HEK293 (cell line): ENCODE measurements at regions not wholly inside any gene's neighbourhood (a gene's known extent, or its start where the extent isn't known, plus 50 kb on each side); places are given as distances from the start of the nearest gene placed in this dataset.
A peak's percentile ranks its signal among the peaks of the same experiment; 100 is the strongest.

Experiments
- CTCF ChIA-PET: fragments of 350-600 bp; formaldehyde crosslinking; extraction: SDS; loops from one replicate; lab custom pipeline; 2021; ENCODE audit warnings: antibody characterized with exemption; lab: Yijun Ruan, JAX
- POLR2A ChIA-PET: fragments of 300-600 bp; formaldehyde crosslinking; extraction: SDS; loops from one replicate; lab custom pipeline; 2020; ENCODE audit warnings: antibody characterized with exemption, inconsistent platforms; lab: Yijun Ruan, JAX
- H3K27ac ChIP-seq: fragments of 200-500 bp; sonication (Bioruptor generic); 2 replicates; pipeline ENCODE4 v1.5.1; 2014; ENCODE audit warnings: low read depth, low read length, control low read depth, inconsistent platforms; ENCODE audit errors: extremely low read depth
- H3K36me3 ChIP-seq, 2 experiments: fragments of 200-500 bp in 1 of 2; sonication (Bioruptor generic) in 1 of 2; 1 replicate in 1 of 2; 2 replicates in 1 of 2; pipeline ENCODE4 v1.5.1; 2014 to 2017; ENCODE audit warnings: inconsistent platforms in 2 of 2, low read length in 2 of 2; ENCODE audit not compliant: control insufficient read depth in 2 of 2, insufficient read depth in 1 of 2
- H3K4me1 ChIP-seq: fragments of 200-500 bp; sonication (Bioruptor generic); 2 replicates; pipeline ENCODE4 v1.5.1; 2014; ENCODE audit warnings: mild to moderate bottlenecking, low read length, inconsistent platforms; ENCODE audit not compliant: control insufficient read depth, insufficient read depth
- H3K4me3 ChIP-seq: 2 replicates; pipeline ENCODE4 v1.5.1; 2011; ENCODE audit warnings: low read depth, mild to moderate bottlenecking, control low read depth, low read length, moderate library complexity
- H3K9me3 ChIP-seq: fragments of 200-500 bp; sonication (Bioruptor generic); 2 replicates; pipeline ENCODE4 v1.5.1; 2014; ENCODE audit warnings: low read depth, low read length, inconsistent platforms; ENCODE audit not compliant: control insufficient read depth, insufficient read depth
- BCL11A ChIP-seq: fragments of 450-650 bp; formaldehyde crosslinking; IDR thresholded peaks from 2 replicates; pipeline ENCODE4 v1.5.1; 2016; ENCODE audit warnings: low read depth, missing biosample characterization, missing genetic modification characterization
- IKZF3 ChIP-seq: fragments of 450-650 bp; IDR thresholded peaks from 2 replicates; pipeline ENCODE4 v1.5.0; 2018; ENCODE audit warnings: missing biosample characterization, mild to moderate bottlenecking, missing genetic modification characterization, moderate library complexity
- MEIS1 ChIP-seq: sonication (generic); formaldehyde crosslinking; IDR thresholded peaks from 2 replicates; pipeline ENCODE4 v1.8.1; 2022; ENCODE audit warnings: missing genetic modification reagents, mild to moderate bottlenecking, borderline replicate concordance
- MZF1 ChIP-seq: fragments of 450-650 bp; formaldehyde crosslinking; IDR thresholded peaks from 2 replicates; pipeline ENCODE4 v1.5.1; 2017; ENCODE audit warnings: missing biosample characterization, missing genetic modification characterization, borderline replicate concordance
- SCRT2 ChIP-seq: fragments of 450-650 bp; formaldehyde crosslinking; IDR thresholded peaks from 2 replicates; pipeline ENCODE4 v1.5.1; 2016; ENCODE audit warnings: missing biosample characterization, missing genetic modification characterization
- SP7 ChIP-seq: fragments of 450-650 bp; formaldehyde crosslinking; IDR thresholded peaks from 2 replicates; pipeline ENCODE4 v1.5.1; 2016; ENCODE audit warnings: missing biosample characterization, missing genetic modification characterization
- TRIM28 ChIP-seq: IDR thresholded peaks from 2 replicates; pipeline ENCODE4 v1.6.1; 2011; ENCODE audit warnings: low read length, control low read depth, borderline replicate concordance
- YY1 ChIP-seq: fragments of 450-650 bp; formaldehyde crosslinking; IDR thresholded peaks from 2 replicates; pipeline ENCODE4 v1.5.1; 2018; ENCODE audit warnings: missing biosample characterization, missing genetic modification characterization
- ZBTB20 ChIP-seq: fragments of 450-650 bp; formaldehyde crosslinking; IDR thresholded peaks from 2 replicates; pipeline ENCODE4 v1.5.1; 2016; ENCODE audit warnings: missing biosample characterization, missing genetic modification characterization
- ZBTB8A ChIP-seq: fragments of 450-650 bp; formaldehyde crosslinking; IDR thresholded peaks from 2 replicates; pipeline ENCODE4 v1.5.1; 2016; ENCODE audit warnings: missing biosample characterization, missing genetic modification characterization
- ZEB2 ChIP-seq: fragments of 450-650 bp; formaldehyde crosslinking; IDR thresholded peaks from 2 replicates; pipeline ENCODE4 v1.5.1; 2016; ENCODE audit warnings: missing biosample characterization, missing genetic modification characterization
- ZNF146 ChIP-seq: fragments of 450-650 bp; formaldehyde crosslinking; IDR thresholded peaks from 2 replicates; pipeline ENCODE4 v1.5.1; 2016; ENCODE audit warnings: missing biosample characterization, missing genetic modification characterization
- ZNF157 ChIP-seq: fragments of 450-650 bp; formaldehyde crosslinking; IDR thresholded peaks from 2 replicates; pipeline ENCODE4 v1.5.1; 2016; ENCODE audit warnings: missing biosample characterization, missing genetic modification characterization
- ZNF18 ChIP-seq: fragments of 450-650 bp; formaldehyde crosslinking; IDR thresholded peaks from 2 replicates; pipeline ENCODE4 v1.5.1; 2016; ENCODE audit warnings: missing biosample characterization, missing genetic modification characterization
- ZNF214 ChIP-seq: fragments of 450-650 bp; formaldehyde crosslinking; IDR thresholded peaks from 2 replicates; pipeline ENCODE4 v1.5.1; 2017; ENCODE audit warnings: missing biosample characterization, mild to moderate bottlenecking, missing genetic modification characterization, borderline replicate concordance
- ZNF221 ChIP-seq: fragments of 450-650 bp; formaldehyde crosslinking; IDR thresholded peaks from 2 replicates; pipeline ENCODE4 v1.5.1; 2017; ENCODE audit warnings: missing biosample characterization, missing genetic modification characterization, borderline replicate concordance
- ZNF23 ChIP-seq: fragments of 450-650 bp; formaldehyde crosslinking; IDR thresholded peaks from 2 replicates; pipeline ENCODE4 v1.5.1; 2016; ENCODE audit warnings: missing biosample characterization, missing genetic modification characterization, borderline replicate concordance
- ZNF248 ChIP-seq: fragments of 450-650 bp; formaldehyde crosslinking; IDR thresholded peaks from 2 replicates; pipeline ENCODE4 v1.5.1; 2017; ENCODE audit warnings: missing biosample characterization, missing genetic modification characterization
- ZNF354C ChIP-seq: fragments of 450-650 bp; formaldehyde crosslinking; IDR thresholded peaks from 2 replicates; pipeline ENCODE4 v1.5.1; 2016; ENCODE audit warnings: missing biosample characterization, missing genetic modification characterization, low read depth, borderline replicate concordance
- ZNF391 ChIP-seq: fragments of 450-650 bp; formaldehyde crosslinking; IDR thresholded peaks from 2 replicates; pipeline ENCODE4 v1.5.1; 2016; ENCODE audit warnings: low read depth, missing biosample characterization, missing genetic modification characterization, borderline replicate concordance
- ZNF398 ChIP-seq: fragments of 450-650 bp; formaldehyde crosslinking; IDR thresholded peaks from 2 replicates; pipeline ENCODE4 v1.5.1; 2017; ENCODE audit warnings: missing biosample characterization, missing genetic modification characterization
- ZNF404 ChIP-seq: fragments of 450-650 bp; formaldehyde crosslinking; IDR thresholded peaks from 2 replicates; pipeline ENCODE4 v1.5.1; 2017; ENCODE audit warnings: missing biosample characterization, missing genetic modification characterization
- ZNF473 ChIP-seq: fragments of 450-650 bp; formaldehyde crosslinking; IDR thresholded peaks from 2 replicates; pipeline ENCODE4 v1.5.1; 2017; ENCODE audit warnings: missing biosample characterization, missing genetic modification characterization
- ZNF513 ChIP-seq: fragments of 450-650 bp; IDR thresholded peaks from 2 replicates; pipeline ENCODE4 v1.5.1; 2018; ENCODE audit warnings: missing biosample characterization, missing genetic modification characterization
- ZNF514 ChIP-seq: fragments of 450-650 bp; formaldehyde crosslinking; IDR thresholded peaks from 2 replicates; pipeline ENCODE4 v1.5.1; 2016; ENCODE audit warnings: missing biosample characterization, missing genetic modification characterization
- ZNF555 ChIP-seq: fragments of 450-650 bp; formaldehyde crosslinking; conservative IDR thresholded peaks from 2 replicates; pipeline ENCODE4 v1.5.1; 2017; ENCODE audit warnings: missing biosample characterization, mild to moderate bottlenecking, missing genetic modification characterization, inconsistent platforms
- ZNF560 ChIP-seq: fragments of 450-650 bp; formaldehyde crosslinking; IDR thresholded peaks from 2 replicates; pipeline ENCODE4 v1.5.1; 2017; ENCODE audit warnings: missing biosample characterization, missing genetic modification characterization, borderline replicate concordance
- ZNF596 ChIP-seq: fragments of 450-650 bp; IDR thresholded peaks from 2 replicates; pipeline ENCODE4 v1.5.0; 2018; ENCODE audit warnings: missing biosample characterization, mild to moderate bottlenecking, missing genetic modification characterization, moderate library complexity
- ZNF610 ChIP-seq: fragments of 450-650 bp; formaldehyde crosslinking; IDR thresholded peaks from 2 replicates; pipeline ENCODE4 v1.5.1; 2016; ENCODE audit warnings: missing biosample characterization, missing genetic modification characterization, borderline replicate concordance
- ZNF621 ChIP-seq: fragments of 450-650 bp; formaldehyde crosslinking; IDR thresholded peaks from 2 replicates; pipeline ENCODE4 v1.5.1; 2017; ENCODE audit warnings: missing biosample characterization, missing genetic modification characterization
- ZNF626 ChIP-seq: fragments of 450-650 bp; sonication (Bioruptor Pico); formaldehyde crosslinking; IDR thresholded peaks from 2 replicates; pipeline ENCODE4 v1.5.1; 2018; ENCODE audit warnings: missing biosample characterization, missing genetic modification characterization, inconsistent platforms
- ZNF654 ChIP-seq: fragments of 450-650 bp; formaldehyde crosslinking; IDR thresholded peaks from 2 replicates; pipeline ENCODE4 v1.5.1; 2016; ENCODE audit warnings: low read depth, missing biosample characterization, missing genetic modification characterization
- ZNF664 ChIP-seq: fragments of 450-650 bp; formaldehyde crosslinking; IDR thresholded peaks from 2 replicates; pipeline ENCODE4 v1.5.1; 2016; ENCODE audit warnings: missing biosample characterization, missing genetic modification characterization
- ZNF785 ChIP-seq: fragments of 450-650 bp; formaldehyde crosslinking; IDR thresholded peaks from 2 replicates; pipeline ENCODE4 v1.5.1; 2016; ENCODE audit warnings: missing biosample characterization, missing genetic modification characterization

GRCh38 chr18:39487932-39488331 lies 1922.3 kb upstream of the CELF4 start:
- no peaks in the 10 kb centered on the region for H3K36me3 ChIP-seq
- TF ChIP-seq TRIM28 (peak; percentile 75), MEIS1 (CRISPR knock-in tag) (no peak)
- no peak overlapping the region for H3K27ac ChIP-seq
- POLR2A ChIA-PET: no interaction called here
- no peaks in the 10 kb centered on the region for H3K4me1 ChIP-seq
- no peak overlapping the region for H3K4me3 ChIP-seq
- no peaks in the 10 kb centered on the region for H3K9me3 ChIP-seq
- CTCF ChIA-PET: interaction anchor here (0.7 to 0.8 kb wide), 2 partner anchors 12 to 1615 kb away, joined by 3 to 4 read pairs; no protein-coding TSS in a partner anchor

GRCh38 chr18:39486268-39486667 lies 1920.7 kb upstream of the CELF4 start:
- POLR2A ChIA-PET: no interaction called here
- CTCF ChIA-PET: no interaction called here

GRCh38 chr18:39485696-39486095 lies 1920.1 kb upstream of the CELF4 start:
- ChIA-PET POLR2A (no interaction called here), CTCF (no interaction called here)
- no peak overlapping the region for H3K27ac ChIP-seq
- H3K4me3 ChIP-seq: no peak overlapping the region
- no peaks in the 10 kb centered on the region for H3K9me3 ChIP-seq
- no peaks in the 10 kb centered on the region for H3K36me3 ChIP-seq
- H3K4me1 ChIP-seq: no peaks in the 10 kb centered on the region
- TF ChIP-seq ZNF560 (no peak), ZNF626 (tag by site-specific recombination) (no peak), ZNF354C (tag by site-specific recombination) (no peak), ZBTB8A (tag by site-specific recombination) (no peak), ZNF23 (no peak), ZNF664 (tag by site-specific recombination) (no peak), ZNF513 (tag by site-specific recombination) (no peak), YY1 (no peak), ZNF391 (tag by site-specific recombination) (no peak), ZNF248 (tag by site-specific recombination) (no peak), ZNF610 (tag by site-specific recombination) (no peak), ZBTB20 (tag by site-specific recombination) (no peak), SP7 (no peak), ZNF146 (no peak), BCL11A (tag by site-specific recombination) (no peak)

More at GRCh38 chr18:39486268-39486667, 1920.7 kb upstream of the CELF4 start:
- TF ChIP-seq ZNF596 (tag by site-specific recombination) (no peak), ZNF555 (tag by site-specific recombination) (no peak), BCL11A (tag by site-specific recombination) (no peak), ZNF214 (tag by site-specific recombination) (no peak), ZNF18 (no peak), SCRT2 (tag by site-specific recombination) (no peak), ZNF157 (tag by site-specific recombination) (no peak), MZF1 (tag by site-specific recombination) (no peak), ZNF514 (no peak), ZNF398 (no peak), IKZF3 (tag by site-specific recombination) (no peak), ZNF621 (tag by site-specific recombination) (no peak), ZNF473 (tag by site-specific recombination) (no peak), ZNF404 (tag by site-specific recombination) (no peak), MEIS1 (CRISPR knock-in tag) (no peak), ZEB2 (tag by site-specific recombination) (no peak), ZNF785 (tag by site-specific recombination) (no peak), ZNF221 (tag by site-specific recombination) (no peak), ZNF654 (tag by site-specific recombination) (no peak), ZNF248 (tag by site-specific recombination) (no peak)
- Histone ChIP-seq H3K4me3 (no peak overlapping the region), H3K27ac (no peak overlapping the region), H3K4me1 (no peaks in the 10 kb centered on the region), H3K9me3 (no peaks in the 10 kb centered on the region), H3K36me3 (no peaks in the 10 kb centered on the region)
